ENCODE measurements at regions not wholly inside any gene's neighbourhood (a gene's known extent, or its start where the extent isn't known, plus 50 kb on each side); places are given as distances from the start of the nearest gene placed in this dataset.

DNA sequence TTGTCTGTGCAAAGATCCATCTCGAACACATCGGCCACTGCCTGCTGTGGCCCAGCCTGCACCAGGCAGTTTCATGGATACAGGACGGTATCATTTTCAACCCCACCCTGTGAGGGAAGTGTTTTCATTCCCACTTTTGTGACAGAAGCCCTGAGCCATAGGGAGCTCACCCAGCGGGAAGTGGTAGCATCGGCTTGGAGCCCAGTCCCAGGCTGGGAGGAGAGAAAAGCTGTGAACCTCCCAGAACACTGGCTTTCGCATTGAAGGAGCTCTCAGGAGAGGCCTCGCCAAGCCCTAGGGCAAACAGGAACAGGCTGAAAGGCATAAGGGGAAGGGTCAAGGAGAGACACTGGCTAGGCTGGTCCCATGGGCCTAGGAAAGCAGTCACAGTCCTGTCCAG, 166.1 kb downstream of the TFCP2L1 start:
- ATAC-seq (no peak), DNase-seq (ENCODE audit: low read depth, low spot score) (no peak), FAIRE-seq (no peak)
- TF ChIP-seq MYB (IDR thresholded peaks at IDR 0.05; ENCODE audit: borderline replicate concordance, low read depth, low read length) (no peak), KDM1A (IDR thresholded peaks at IDR 0.05; ENCODE audit: borderline replicate concordance) (no peak), CBFB (IDR thresholded peaks at IDR 0.05; ENCODE audit: low read depth) (no peak), CBX5 (IDR thresholded peaks at IDR 0.05; ENCODE audit: low read depth) (no peak), IRF5 (IDR thresholded peaks at IDR 0.05; ENCODE audit: borderline replicate concordance) (no peak), EP300 (IDR thresholded peaks at IDR 0.05; ENCODE audit: borderline replicate concordance in 1 of 2, control insufficient read depth in 1 of 2, low read depth in 2 of 2, low read length in 2 of 2) (no peak), TCF7 (IDR thresholded peaks at IDR 0.05; ENCODE audit: borderline replicate concordance) (no peak), POLR2AphosphoS5 (IDR thresholded peaks at IDR 0.05; ENCODE audit: low read length) (no peak), SUPT20H (IDR thresholded peaks at IDR 0.05; ENCODE audit: borderline replicate concordance, control insufficient read depth, low read depth, low read length) (no peak), TCF12 (IDR thresholded peaks at IDR 0.05; ENCODE audit: low read depth, low read length) (no peak), ZNF24 (IDR thresholded peaks at IDR 0.05) (no peak), NR2C1 (IDR thresholded peaks at IDR 0.05) (no peak), PBX3 (IDR thresholded peaks at IDR 0.05; ENCODE audit: insufficient replicate concordance, low read depth, low read length) (no peak), HCFC1 (IDR thresholded peaks at IDR 0.05; ENCODE audit: low read length) (no peak), CBX3 (IDR thresholded peaks at IDR 0.05; ENCODE audit: borderline replicate concordance, low read depth) (no peak)
- H4K20me1 ChIP-seq (ENCODE audit: control insufficient read depth, insufficient read depth): no peaks in the 10 kb centered on the region
- H2AFZ ChIP-seq (ENCODE audit: control insufficient read depth, low read depth, low read length): no peak overlapping the region
- no peaks in the 10 kb centered on the region for H3K79me2 ChIP-seq (ENCODE audit: control insufficient read depth, insufficient read depth, low read length)
- no peaks in the 10 kb centered on the region; a peak in 2 of 4 replicates for H3K27me3 ChIP-seq (replicated peaks in 1 of 2; ENCODE audit: control insufficient read depth in 2 of 2, insufficient read depth in 2 of 2, low read length in 1 of 2)
- H3K4me2 ChIP-seq (ENCODE audit: control insufficient read depth, insufficient read depth): no peak overlapping the region
- intact Hi-C loops (cut with micrococcal nuclease; ENCODE audit: unreplicated experiment): no loop called here
- 43% methylated on average over 7 of the region's 7 CpGs for WGBS (ENCODE audit: insufficient coverage, insufficient replicate concordance, low lambda C conversion rate, missing lambda C conversion rate)
- H3K9me3 ChIP-seq (replicated peaks; ENCODE audit: control insufficient read depth, insufficient read depth, low read length): no peaks in the 10 kb centered on the region
- ChIA-PET CTCF (no interaction called here), SMC1A (ENCODE audit: uncharacterized antibody, unreplicated experiment) (no interaction called here), POLR2A (no interaction called here), RAD21 (ENCODE audit: unreplicated experiment) (no interaction called here)
- no TSS peak for BruUV-seq (replicated peaks)
- in situ Hi-C loops (cut with MboI): no loop called here
- H3K4me3 ChIP-seq: no peak overlapping the region
- no peaks in the 10 kb centered on the region for H3K4me1 ChIP-seq (ENCODE audit: control insufficient read depth, insufficient read depth, low read length)
- H3K9ac ChIP-seq (ENCODE audit: control insufficient read depth, insufficient read depth, low read length): no peak overlapping the region
- H3K36me3 ChIP-seq (ENCODE audit: control insufficient read depth in 2 of 2, insufficient read depth in 2 of 2, low read length in 1 of 2): no peaks in the 10 kb centered on the region
- no peak overlapping the region for H3K27ac ChIP-seq (ENCODE audit: control insufficient read depth, insufficient read depth)
